SK-N-SH (cell line): ENCODE measurements at regions not wholly inside any gene's neighbourhood (a gene's known extent, or its start where the extent isn't known, plus 50 kb on each side); places are given as distances from the start of the nearest gene placed in this dataset.

Experiments used
- CTCF ChIA-PET: fragments of 300-600, 350-600 bp; formaldehyde crosslinking; extraction: SDS; loops from one replicate; lab custom pipeline; 2021; lab: Yijun Ruan, JAX
- POLR2A ChIA-PET: fragments of 350-600 bp; sonication (Branson Sonifier 250); formaldehyde crosslinking; extraction: SDS; loops from one replicate; lab custom pipeline; 2020; ENCODE audit warnings: antibody characterized with exemption, inconsistent platforms; lab: Yijun Ruan, JAX
- DNase-seq: peaks from one replicate; pipeline ENCODE4 v3.0.0; 2012
- H2AFZ ChIP-seq: fragments of 200-600 bp; sonication (generic); 2 replicates; pipeline ENCODE4 v1.8.1; 2016; ENCODE audit warnings: antibody characterized with exemption, mild to moderate bottlenecking, low read depth
- H3F3A ChIP-seq: fragments of 200-600 bp; sonication (generic); replicated peaks from 2 replicates; pipeline ENCODE3; 2016; ENCODE audit warnings: antibody characterized with exemption, mild to moderate bottlenecking; ENCODE audit not compliant: insufficient read depth
- H3K27ac ChIP-seq, 2 experiments: fragments of 200-500 bp in 1 of 2; fragments of 200-600 bp in 1 of 2; sonication (Bioruptor generic) in 1 of 2; sonication (generic), shearing (Covaris generic) in 1 of 2; 2 replicates each; pipeline versions ENCODE4 v1.5.1 to v1.6.1; 2014 to 2016; ENCODE audit warnings: low read depth in 2 of 2, inconsistent platforms in 1 of 2, low read length in 1 of 2, mild to moderate bottlenecking in 1 of 2, mixed read lengths in 1 of 2
- H3K27me3 ChIP-seq: fragments of 200-600 bp; sonication (generic), shearing (Covaris generic); 2 replicates; pipeline ENCODE4 v1.6.1; 2016; ENCODE audit warnings: mixed run types; ENCODE audit not compliant: insufficient read depth
- H3K36me3 ChIP-seq, 2 experiments: fragments of 200-500 bp in 1 of 2; fragments of 200-600 bp in 1 of 2; sonication (Bioruptor generic) in 1 of 2; sonication (generic) in 1 of 2; replicated peaks in 1 of 2; 2 replicates each; pipeline versions ENCODE3 to v1.5.1; 2014 to 2016; ENCODE audit warnings: low read length in 1 of 2, mild to moderate bottlenecking in 1 of 2; ENCODE audit not compliant: insufficient read depth in 2 of 2, control insufficient read depth in 1 of 2
- H3K4me1 ChIP-seq, 2 experiments: fragments of 200-500 bp in 1 of 2; fragments of 200-600 bp in 1 of 2; sonication (Bioruptor generic) in 1 of 2; sonication (generic), shearing (Covaris generic) in 1 of 2; 2 replicates each; pipeline versions ENCODE4 v1.5.1 to v1.6.1; 2014 to 2016; ENCODE audit warnings: low read depth in 1 of 2, low read length in 1 of 2, mixed run types in 1 of 2; ENCODE audit not compliant: insufficient read depth in 2 of 2, control insufficient read depth in 1 of 2
- H3K4me2 ChIP-seq: fragments of 200-600 bp; sonication (generic), shearing (Covaris generic); 2 replicates; pipeline ENCODE4 v1.6.1; 2017; ENCODE audit warnings: mixed run types
- H3K4me3 ChIP-seq, 2 experiments: fragments of 200-500 bp in 1 of 2; fragments of 200-600 bp in 1 of 2; sonication (Bioruptor generic) in 1 of 2; sonication (generic), shearing (Covaris generic) in 1 of 2; 2 replicates each; pipeline versions ENCODE4 v1.5.1 to v1.8.1; 2014 to 2016; ENCODE audit warnings: low read depth in 2 of 2, inconsistent platforms in 1 of 2, low read length in 1 of 2, mild to moderate bottlenecking in 1 of 2, mixed read lengths in 1 of 2, moderate library complexity in 1 of 2
- H3K79me2 ChIP-seq: fragments of 200-600 bp; sonication (generic); 2 replicates; pipeline ENCODE4 v1.8.1; 2017; ENCODE audit warnings: mild to moderate bottlenecking; ENCODE audit not compliant: insufficient read depth
- H3K9ac ChIP-seq: fragments of 200-600 bp; sonication (generic); 2 replicates; pipeline ENCODE4 v1.6.1; 2017; ENCODE audit warnings: mixed run types
- H3K9me2 ChIP-seq: fragments of 200-600 bp; sonication (generic); 2 replicates; pipeline ENCODE4 v1.6.1; 2017; ENCODE audit warnings: mixed run types
- H3K9me3 ChIP-seq: fragments of 200-600 bp; sonication (generic); 2 replicates; pipeline ENCODE4 v1.6.1; 2017; ENCODE audit warnings: mixed run types, mild to moderate bottlenecking, moderate library complexity
- H4K20me1 ChIP-seq: fragments of 200-600 bp; sonication (generic); 2 replicates; pipeline ENCODE4 v1.6.1; 2017; ENCODE audit warnings: mild to moderate bottlenecking, mixed run types; ENCODE audit not compliant: insufficient read depth
- CTCF ChIP-seq: fragments of 200-600 bp; sonication (generic); IDR thresholded peaks from 2 replicates; pipeline ENCODE4 v1.6.1; 2017; ENCODE audit warnings: antibody characterized with exemption, mild to moderate bottlenecking, moderate library complexity
- EP300 ChIP-seq, 2 experiments: IDR thresholded peaks; 2 replicates each; pipeline versions ENCODE4 v1.4.0 to v1.6.1; 2012; ENCODE audit warnings: borderline replicate concordance in 1 of 2, low read depth in 1 of 2, low read length in 1 of 2
- EZH2phosphoT487 ChIP-seq: fragments of 200-600 bp; sonication (generic); IDR thresholded peaks from 2 replicates; pipeline ENCODE4 v1.6.1; 2017; ENCODE audit warnings: low read depth, mixed run types, mild to moderate bottlenecking, antibody characterized with exemption, moderate library complexity, borderline replicate concordance
- FOSL2 ChIP-seq: IDR thresholded peaks from 2 replicates; pipeline ENCODE4 v1.4.0; 2012; ENCODE audit warnings: low read depth, mild to moderate bottlenecking, moderate library complexity, borderline replicate concordance
- FOXJ3 ChIP-seq: sonication (generic); formaldehyde crosslinking; IDR thresholded peaks from 2 replicates; pipeline ENCODE4 v1.5.1; 2020; ENCODE audit warnings: mild to moderate bottlenecking, missing genetic modification reagents
- GABPA ChIP-seq: IDR thresholded peaks from 2 replicates; pipeline ENCODE4 v1.4.0; 2012; ENCODE audit warnings: low read depth, mild to moderate bottlenecking
- GATA2 ChIP-seq: sonication (generic); formaldehyde crosslinking; IDR thresholded peaks from 2 replicates; pipeline ENCODE4 v1.5.0; 2020; ENCODE audit warnings: mild to moderate bottlenecking, missing genetic modification reagents
- JUND ChIP-seq: IDR thresholded peaks from 2 replicates; pipeline ENCODE4 v1.4.0; 2012
- MAX ChIP-seq: IDR thresholded peaks from 2 replicates; pipeline ENCODE4 v1.4.0; 2012; ENCODE audit warnings: low read depth
- MEF2A ChIP-seq: IDR thresholded peaks from 2 replicates; pipeline ENCODE4 v1.4.0; 2012; ENCODE audit warnings: low read depth, borderline replicate concordance
- PBX3 ChIP-seq: IDR thresholded peaks from 2 replicates; pipeline ENCODE4; 2012
- POLR2AphosphoS5 ChIP-seq: IDR thresholded peaks from 2 replicates; pipeline ENCODE4 v1.6.1; 2012; ENCODE audit warnings: low read depth, low read length
- RAD21 ChIP-seq: IDR thresholded peaks from 2 replicates; pipeline ENCODE4 v1.6.1; 2012; ENCODE audit warnings: mild to moderate bottlenecking, low read length
- RCOR1 ChIP-seq: fragments of 150-350 bp; IDR thresholded peaks from 2 replicates; pipeline ENCODE4 v1.6.1; 2017; ENCODE audit warnings: antibody characterized with exemption, low read length
- TEAD4 ChIP-seq: IDR thresholded peaks from 2 replicates; pipeline ENCODE4 v1.4.0; 2012; ENCODE audit warnings: mild to moderate bottlenecking, borderline replicate concordance; ENCODE audit not compliant: insufficient read depth
- YY1 ChIP-seq: IDR thresholded peaks from 2 replicates; pipeline ENCODE4 v1.4.0; 2012; ENCODE audit warnings: low read depth, mild to moderate bottlenecking
- ZBTB33 ChIP-seq: IDR thresholded peaks from 2 replicates; pipeline ENCODE4 v1.4.0; 2012; ENCODE audit warnings: low read depth, borderline replicate concordance
- WGBS: methylation state at CpG from one replicate; pipeline ENCODE4 v1.1.6; 2017; ENCODE audit warnings: low lambda C conversion rate; 5-methylcytosine and 5-hydroxymethylcytosine counted together
- TF ChIP-seq, protein P1 (sequence below): fragments of 150-350 bp; IDR thresholded peaks from 2 replicates; pipeline ENCODE4 v1.6.1; 2016; ENCODE audit warnings: mild to moderate bottlenecking, low read depth, low read length
- TF ChIP-seq, protein P2 (sequence below): IDR thresholded peaks from 2 replicates; pipeline ENCODE4 v1.4.0; 2012; ENCODE audit warnings: low read depth, borderline replicate concordance
- TF ChIP-seq, protein P3 (sequence below): fragments of 150-350 bp; IDR thresholded peaks from 2 replicates; pipeline ENCODE4 v1.6.1; 2017; ENCODE audit warnings: antibody characterized with exemption, low read length, low read depth, borderline replicate concordance

DNA sequence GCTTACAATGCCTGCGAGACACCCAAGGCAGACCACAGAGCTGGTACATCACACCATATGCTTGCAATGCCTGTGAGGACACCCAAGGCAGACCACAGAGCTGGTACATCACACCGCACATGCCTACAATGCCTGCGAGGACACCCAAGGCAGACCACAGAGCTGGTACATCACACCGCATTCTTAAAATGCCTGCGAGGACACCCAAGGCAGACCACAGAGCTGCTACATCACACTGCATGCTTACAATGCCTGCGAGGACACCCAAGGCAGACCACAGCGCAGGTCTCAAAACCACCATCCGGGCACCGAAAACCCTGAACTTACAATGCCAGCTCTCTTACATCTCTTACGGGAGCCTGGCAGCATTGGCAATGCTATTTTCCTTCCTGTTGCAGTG lies 799.6 kb downstream of the GALR1 start:
- Histone ChIP-seq H4K20me1 (no peaks in the 10 kb centered on the region), H3K36me3 (no peaks in the 10 kb centered on the region), H3K4me2 (no peak overlapping the region), H3K9ac (no peak overlapping the region), H3F3A (no peaks in the 10 kb centered on the region), H3K27me3 (no peaks in the 10 kb centered on the region), H3K9me2 (no peaks in the 10 kb centered on the region), H3K79me2 (no peaks in the 10 kb centered on the region), H3K9me3 (no peaks in the 10 kb centered on the region), H3K4me3 (no peak overlapping the region), H2AFZ (no peak overlapping the region), H3K27ac (no peak overlapping the region), H3K4me1 (no peaks in the 10 kb centered on the region)
- TF ChIP-seq MEF2A (no peak), PBX3 (no peak), RCOR1 (no peak), FOXJ3 (CRISPR knock-in tag) (no peak), EZH2phosphoT487 (no peak), ZBTB33 (no peak), JUND (no peak), MAX (no peak), POLR2AphosphoS5 (no peak), YY1 (no peak), RAD21 (no peak), CTCF (no peak), EP300 (IDR thresholded peaks at IDR 0.05; ENCODE audit: borderline replicate concordance in 1 of 2, low read depth in 1 of 2, low read length in 1 of 2) (no peak), GABPA (no peak), GATA2 (no peak), TEAD4 (no peak), FOSL2 (no peak)
- TF ChIP-seq, protein P1, sequence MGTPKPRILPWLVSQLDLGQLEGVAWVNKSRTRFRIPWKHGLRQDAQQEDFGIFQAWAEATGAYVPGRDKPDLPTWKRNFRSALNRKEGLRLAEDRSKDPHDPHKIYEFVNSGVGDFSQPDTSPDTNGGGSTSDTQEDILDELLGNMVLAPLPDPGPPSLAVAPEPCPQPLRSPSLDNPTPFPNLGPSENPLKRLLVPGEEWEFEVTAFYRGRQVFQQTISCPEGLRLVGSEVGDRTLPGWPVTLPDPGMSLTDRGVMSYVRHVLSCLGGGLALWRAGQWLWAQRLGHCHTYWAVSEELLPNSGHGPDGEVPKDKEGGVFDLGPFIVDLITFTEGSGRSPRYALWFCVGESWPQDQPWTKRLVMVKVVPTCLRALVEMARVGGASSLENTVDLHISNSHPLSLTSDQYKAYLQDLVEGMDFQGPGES, result no peak
- TF ChIP-seq, protein P2, sequence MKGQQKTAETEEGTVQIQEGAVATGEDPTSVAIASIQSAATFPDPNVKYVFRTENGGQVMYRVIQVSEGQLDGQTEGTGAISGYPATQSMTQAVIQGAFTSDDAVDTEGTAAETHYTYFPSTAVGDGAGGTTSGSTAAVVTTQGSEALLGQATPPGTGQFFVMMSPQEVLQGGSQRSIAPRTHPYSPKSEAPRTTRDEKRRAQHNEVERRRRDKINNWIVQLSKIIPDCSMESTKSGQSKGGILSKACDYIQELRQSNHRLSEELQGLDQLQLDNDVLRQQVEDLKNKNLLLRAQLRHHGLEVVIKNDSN, result no peak
- TF ChIP-seq, protein P3, sequence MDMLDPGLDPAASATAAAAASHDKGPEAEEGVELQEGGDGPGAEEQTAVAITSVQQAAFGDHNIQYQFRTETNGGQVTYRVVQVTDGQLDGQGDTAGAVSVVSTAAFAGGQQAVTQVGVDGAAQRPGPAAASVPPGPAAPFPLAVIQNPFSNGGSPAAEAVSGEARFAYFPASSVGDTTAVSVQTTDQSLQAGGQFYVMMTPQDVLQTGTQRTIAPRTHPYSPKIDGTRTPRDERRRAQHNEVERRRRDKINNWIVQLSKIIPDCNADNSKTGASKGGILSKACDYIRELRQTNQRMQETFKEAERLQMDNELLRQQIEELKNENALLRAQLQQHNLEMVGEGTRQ, result no peak
- CTCF ChIA-PET, result no interaction called here
- POLR2A ChIA-PET, result no interaction called here
- DNase-seq, result no peak
- 28% methylated on average over 8 of the region's 10 CpGs for WGBS
